AG09319 (cell line): ENCODE measurements at regions not wholly inside any gene's neighbourhood (a gene's known extent, or its start where the extent isn't known, plus 50 kb on each side); places are given as distances from the start of the nearest gene placed in this dataset.
"Not testable (repeated sequence)": the region's sequence is repeated elsewhere in the genome, so short reads cannot be mapped to it uniquely, and the experiment has no call there.

Source experiments
- DNase-seq: peaks from one replicate; pipeline ENCODE4 v3.0.0-alpha.2; 2010; ENCODE audit warnings: low read depth; ENCODE audit errors: extremely low read depth
- CTCF ChIP-seq: IDR thresholded peaks from 2 replicates; pipeline ENCODE4 v1.5.1; 2011; ENCODE audit warnings: low read depth, mild to moderate bottlenecking, inconsistent platforms, low read length, moderate library complexity

DNA sequence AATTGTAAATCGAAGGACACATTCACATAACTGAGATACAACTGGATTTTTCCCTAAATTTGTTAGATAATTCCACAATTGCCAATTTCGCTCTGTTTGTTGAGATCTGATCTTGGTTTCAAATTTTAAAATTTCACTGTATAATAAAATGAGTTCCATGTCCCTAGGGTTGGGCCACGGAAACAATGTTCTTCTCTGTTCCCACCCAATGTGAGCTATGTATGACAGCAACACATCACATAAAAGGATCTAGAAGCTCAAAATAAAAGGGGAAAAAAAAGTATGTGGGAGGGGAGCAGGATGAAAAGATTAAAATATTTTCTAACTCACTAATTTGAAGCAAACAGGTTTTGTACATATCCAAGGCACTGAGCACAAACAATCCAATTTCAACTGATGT is 287.8 kb upstream of the MKLN1 start:
- no peak for TF ChIP-seq CTCF
- DNase-seq, result no peak

DNA sequence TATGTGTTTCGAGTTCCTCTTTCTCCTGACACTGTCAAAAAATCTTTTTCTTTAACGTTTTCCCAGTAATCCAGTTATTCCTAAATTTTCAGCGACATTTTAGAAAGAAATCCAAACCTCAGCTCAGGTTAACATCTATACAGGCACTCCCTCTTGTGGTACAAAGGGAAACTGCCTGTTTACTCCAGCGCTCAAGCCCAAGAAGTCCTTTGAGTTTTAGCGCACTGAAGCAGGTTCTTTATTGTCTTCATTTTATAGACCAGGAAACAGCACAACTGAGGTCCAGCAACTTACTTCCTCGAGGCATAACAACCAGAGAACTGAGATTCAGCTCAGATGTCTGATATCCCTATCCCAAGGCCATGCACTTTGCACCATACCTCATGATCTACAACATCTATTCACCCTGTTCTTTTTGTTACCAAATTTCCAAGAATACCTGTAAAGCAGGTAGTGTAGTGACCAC is 287.2 kb upstream of the MKLN1 start:
- DNase-seq, result no peak
- peak; percentile 96 for TF ChIP-seq CTCF

GRCh38 chr7:131041012-131041695 is 286.5 kb upstream of the MKLN1 start:
- DNase-seq, result not testable (repeated sequence)

GRCh38 chr7:131042269-131043160 is 285.2 kb upstream of the MKLN1 start:
- DNase-seq, result no peak
- TF ChIP-seq CTCF, result no peak

DNA sequence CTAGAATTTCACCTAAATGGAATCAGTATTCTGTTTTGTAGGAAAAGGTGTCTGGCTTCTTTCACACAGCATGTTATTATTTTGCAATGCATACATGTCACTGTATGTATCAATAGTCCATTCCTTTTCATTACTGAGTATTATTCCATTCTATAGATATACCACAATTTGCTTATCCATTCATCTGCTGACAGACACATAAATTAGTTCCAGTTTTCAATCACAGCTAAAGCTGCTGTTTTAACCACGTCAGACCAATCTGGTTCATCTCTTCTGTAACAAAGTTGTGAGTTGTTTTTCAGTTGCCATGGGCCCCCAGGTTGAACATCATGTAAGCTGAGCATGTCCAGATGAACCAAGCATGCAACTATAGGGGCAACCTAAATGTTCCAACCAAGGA is 282.1 kb upstream of the MKLN1 start:
- no peak for DNase-seq
- TF ChIP-seq CTCF, result no peak

DNA sequence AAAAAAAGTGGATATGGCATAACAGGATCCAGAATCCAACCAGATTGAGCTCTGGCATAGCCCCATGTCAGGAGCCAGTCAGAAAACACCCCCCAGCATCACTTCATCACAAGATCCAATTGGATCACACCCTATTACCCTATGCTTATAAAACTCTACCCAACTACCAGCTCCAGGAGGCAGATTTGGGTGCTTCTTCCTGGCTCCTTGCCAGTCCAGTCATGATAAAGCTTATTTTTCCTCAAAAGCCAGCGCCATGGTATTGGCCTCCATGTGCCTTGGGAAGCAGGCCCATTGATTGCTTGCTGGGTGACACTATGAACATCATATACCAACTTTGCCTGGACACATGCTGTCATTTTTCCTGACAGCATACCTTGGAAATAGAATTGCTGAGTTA is 281.4 kb upstream of the MKLN1 start:
- DNase-seq, result no peak
- no peak for TF ChIP-seq CTCF

DNA sequence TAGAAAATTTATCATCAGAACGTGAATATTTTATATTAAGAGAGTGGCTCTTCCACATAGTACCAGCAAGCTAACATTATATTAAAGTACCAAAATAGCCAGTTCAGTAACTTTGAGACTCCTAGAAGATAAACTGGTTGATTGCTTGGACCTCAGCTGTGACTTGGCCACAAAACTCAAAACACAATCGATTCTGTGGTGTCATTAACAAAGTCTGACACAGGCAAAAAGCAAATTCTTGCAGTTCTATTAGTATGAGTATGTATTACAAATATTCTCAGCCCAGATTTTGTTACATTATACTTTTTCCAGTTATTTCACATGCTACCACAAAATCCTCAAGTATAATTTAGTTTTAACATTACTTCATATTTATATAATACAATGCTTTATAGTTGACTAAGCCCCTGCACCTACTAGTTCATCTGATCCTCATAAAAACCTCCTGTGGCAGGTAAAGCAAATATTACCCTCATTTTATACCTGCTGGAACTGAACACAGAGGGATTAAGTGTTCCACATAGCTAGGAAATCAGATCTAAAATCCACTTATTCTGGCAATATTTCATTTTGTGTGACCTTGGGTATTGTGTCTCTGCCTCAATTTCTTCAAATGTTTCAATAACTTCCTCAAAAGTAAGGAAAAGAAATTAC is 279.9 kb upstream of the MKLN1 start:
- no peak for DNase-seq
- TF ChIP-seq CTCF, result no peak
